Heart right ventricle (tissue), 16 donors: ENCODE measurements at regions not wholly inside any gene's neighbourhood (a gene's known extent, or its start where the extent isn't known, plus 50 kb on each side); places are given as distances from the start of the nearest gene placed in this dataset.

ENCODE experiments used
- ATAC-seq, 8 donors: fragments of 200-7000 bp; cut with Tn5 transposase; one replicate each; pipeline ENCODE4 v1.9.1; 2020; ENCODE audit warnings: mild to moderate bottlenecking in 8 of 8, moderate library complexity in 8 of 8, moderate number of reproducible peaks in 1 of 8
- DNase-seq, 2 donors: peaks; one replicate each; pipeline ENCODE4 v3.0.0-alpha.2; 2020
- H3K27ac ChIP-seq, 10 donors: fragments of 200-600 bp; sonication (generic) in 2 of 10; one replicate each; pipeline versions ENCODE4 v1.5.0 to v1.8.0; 2020 to 2022; ENCODE audit warnings: mild to moderate bottlenecking in 3 of 10
- H3K27me3 ChIP-seq, 7 donors: fragments of 200-600 bp; one replicate each; pipeline ENCODE4 v1.8.0; 2021 to 2022; ENCODE audit warnings: mild to moderate bottlenecking in 2 of 7
- H3K36me3 ChIP-seq, 9 donors: fragments of 200-600 bp; sonication (generic) in 1 of 9; one replicate each; pipeline versions ENCODE4 v1.5.0 to v1.8.0; 2020 to 2022; ENCODE audit warnings: mild to moderate bottlenecking in 2 of 9
- H3K4me1 ChIP-seq, 9 donors: fragments of 200-600 bp; sonication (generic) in 1 of 9; one replicate each; pipeline versions ENCODE4 v1.5.0 to v1.8.0; 2020 to 2022; ENCODE audit warnings: mild to moderate bottlenecking in 4 of 9
- H3K4me3 ChIP-seq, 10 donors: fragments of 200-600 bp; sonication (generic) in 2 of 10; one replicate each; pipeline versions ENCODE4 v1.5.0 to v1.8.0; 2020 to 2022; ENCODE audit warnings: mild to moderate bottlenecking in 7 of 10, moderate library complexity in 2 of 10
- H3K9me3 ChIP-seq, 11 donors: fragments of 200-600 bp in 10 of 11; sonication (generic) in 2 of 11; one replicate each; pipeline versions ENCODE4 v1.5.0 to v1.8.0; 2013 to 2022; ENCODE audit warnings: mild to moderate bottlenecking in 2 of 11, control low read depth in 1 of 11, moderate library complexity in 1 of 11
- CTCF ChIP-seq, 9 donors: fragments of 200-600 bp; sonication (generic) in 2 of 9; IDR thresholded peaks; one replicate each; pipeline versions ENCODE4 v1.5.0 to v1.8.0; 2021 to 2022; ENCODE audit warnings: antibody characterized with exemption in 9 of 9, mild to moderate bottlenecking in 5 of 9, moderate library complexity in 1 of 9
- WGBS, 2 donors: extraction: QIAGEN DNeasy Blood & Tissue Kit; methylation state at CpG; one replicate each; pipeline ENCODE4 v1.1.7; 2013; ENCODE audit warnings: inconsistent platforms in 1 of 2; 5-methylcytosine and 5-hydroxymethylcytosine counted together
- intact Hi-C, 10 donors: fragments of 100-400 bp; cut with DNase I; formaldehyde crosslinking; loops; one replicate each; pipeline versions ENCODE4 v1.11.1 to v1.14.2; 2022
- donor health status: Arrhythmogenic right ventricular cardiomyopathy.
- donor health status: ischemic (EF 13 %, LVEDD 7.1; RV severe dilation, severe dysfunction).
- donor health status: healthy with polysubstance abuse.
- donor health status: DM: no; HTN: yes; CAD: no.
- donor health status: DM: no; HTN: no; CAD: no.
- donor health status: ischemic (EF 25% LVEDD 6.9; RV normal size, moderate dysfunction).
- donor health status: ischemic (EF 25% LVEDD 5.7; RV mildly dilated, moderate dysfunction).
- donor health status: healthy.
- donor health status: DM: yes; HTN: yes; CAD: no.
- donor health status: Ischemic cardiomyopathy.
- donor health status: ischemic (EF 35%, LVEDD 5.7; RV mildly dilated, moderate dysfunction).
- donor health status: nonischemic (EF 11% LVEDD 7.7; RV severe dilation, severe dysfunction).
- donor health status: DM: yes; HTN: yes; CAD: no.
- donor health status: PGD.
- donor health status: ischemic (EF 29% LVEDD 5.4; RV normal size, mild dysfunction).
- donor health status: nonischemic (EF 23%, LVEDD 6.1; RV moderate dilation, normal function).

- 25 to 30% methylated on average over 6 of the region's 6 CpGs for WGBS, 2 donors
- peak overlapping the region in 9 of 10 donors; percentile 9 to 41 (median 27) for H3K4me3 ChIP-seq
- TF ChIP-seq CTCF (IDR thresholded peaks at IDR 0.05): no peak
- DNase-seq (no peak), ATAC-seq (peak; percentile 38 to 85 (median 76))
- H3K27ac ChIP-seq: peak overlapping the region; percentile 47 to 83 (median 76)
- peaks cover 0 to 17% (median 0%) of the 10 kb centered on the region in 11 donors for H3K9me3 ChIP-seq
- intact Hi-C loops: loop anchor here in 5 of 10 donors (5.0 to 10.0 kb wide), 9 partner anchors 95 to 285 kb away; no protein-coding TSS in a partner anchor
- no peaks in the 10 kb centered on the region for H3K36me3 ChIP-seq
- H3K4me1 ChIP-seq: peaks cover 0 to 51% (median 28%) of the 10 kb centered on the region in 9 donors
- no peaks in the 10 kb centered on the region for H3K27me3 ChIP-seq
These were observed 92.7 kb upstream of the PLEKHA5 start for GRCh38 chr12:19036673-19037357.

- DNase-seq (no peak), ATAC-seq (peak in 7 of 8 donors; percentile 20 to 58 (median 47))
- Histone ChIP-seq H3K9me3 (peaks cover 0 to 6% (median 0%) of the 10 kb centered on the region in 11 donors), H3K4me3 (peak overlapping the region in 7 of 10 donors; percentile 15 to 41 (median 30)), H3K36me3 (no peaks in the 10 kb centered on the region), H3K27ac (peak overlapping the region; percentile 36 to 83 (median 73)), H3K27me3 (no peaks in the 10 kb centered on the region), H3K4me1 (peaks cover 0 to 51% (median 28%) of the 10 kb centered on the region in 9 donors)
- TF ChIP-seq CTCF (IDR thresholded peaks at IDR 0.05): no peak
- 46 to 52% methylated on average over 6 of the region's 6 CpGs for WGBS, 2 donors
- intact Hi-C loops: loop anchor here in 5 of 10 donors (2.0 to 10.0 kb wide), 11 partner anchors 91 to 286 kb away; partner anchors contain the start of gene PLEKHA5 (in 1 of the 5)
These were observed 91.3 kb upstream of the PLEKHA5 start for GRCh38 chr12:19038209-19038608.

- H3K4me1 ChIP-seq: peaks cover 0 to 51% (median 28%) of the 10 kb centered on the region in 9 donors
- H3K27me3 ChIP-seq: no peaks in the 10 kb centered on the region
- DNase-seq: no peak
- H3K4me3 ChIP-seq: peak overlapping the region in 8 of 10 donors; percentile 15 to 41 (median 26)
- no peaks in the 10 kb centered on the region for H3K9me3 ChIP-seq
- TF ChIP-seq CTCF (IDR thresholded peaks at IDR 0.05): no peak
- intact Hi-C loops: loop anchor here in 5 of 10 donors (2.0 to 10.0 kb wide), 11 partner anchors 89 to 287 kb away; partner anchors contain the start of gene PLEKHA5 (in 1 of the 5)
- peak in 4 of 8 donors; percentile 36 to 70 (median 48) for ATAC-seq
- peak overlapping the region; percentile 13 to 83 (median 73) for H3K27ac ChIP-seq
- H3K36me3 ChIP-seq: no peaks in the 10 kb centered on the region
- 15 to 26% methylated on average over 3 of the region's 3 CpGs for WGBS, 2 donors
These were observed 90.0 kb upstream of the PLEKHA5 start for GRCh38 chr12:19039515-19039914.

- DNase-seq (no peak), ATAC-seq (no peak)
- Histone ChIP-seq H3K9me3 (peaks cover 0 to 13% (median 0%) of the 10 kb centered on the region in 11 donors), H3K27ac (no peak overlapping the region), H3K36me3 (no peaks in the 10 kb centered on the region), H3K4me1 (peaks cover 0 to 30% (median 14%) of the 10 kb centered on the region in 9 donors), H3K4me3 (no peak overlapping the region), H3K27me3 (no peaks in the 10 kb centered on the region)
- intact Hi-C loops: loop anchor here in 2 of 10 donors (5.0 to 10.0 kb wide), 2 partner anchors 83 to 85 kb away; partner anchors contain the start of gene PLEKHA5 (in 2 of the 2)
- WGBS, 2 donors: 95% methylated on average over 3 of the region's 3 CpGs
- TF ChIP-seq CTCF (IDR thresholded peaks at IDR 0.05): no peak
These were observed 87.3 kb upstream of the PLEKHA5 start for GRCh38 chr12:19042221-19042620.
